ENCODE measurements at regions not wholly inside any gene's neighbourhood (a gene's known extent, or its start where the extent isn't known, plus 50 kb on each side); places are given as distances from the start of the nearest gene placed in this dataset.

GRCh38 chr5:72624641-72625236, 117.5 kb upstream of the ZNF366 start:
- FAIRE-seq = no peak
- DNase-seq (ENCODE audit: extremely low spot score, insufficient read length, low read depth) = no peak

- no peak for FAIRE-seq
- no peak for DNase-seq (ENCODE audit: extremely low spot score, insufficient read length, low read depth)
These were observed 116.7 kb upstream of the ZNF366 start for GRCh38 chr5:72623936-72624335.

- DNase-seq (ENCODE audit: extremely low spot score, insufficient read length, low read depth) (no peak), FAIRE-seq (no peak)
These were observed 116.1 kb upstream of the ZNF366 start for GRCh38 chr5:72623323-72623722.

DNA sequence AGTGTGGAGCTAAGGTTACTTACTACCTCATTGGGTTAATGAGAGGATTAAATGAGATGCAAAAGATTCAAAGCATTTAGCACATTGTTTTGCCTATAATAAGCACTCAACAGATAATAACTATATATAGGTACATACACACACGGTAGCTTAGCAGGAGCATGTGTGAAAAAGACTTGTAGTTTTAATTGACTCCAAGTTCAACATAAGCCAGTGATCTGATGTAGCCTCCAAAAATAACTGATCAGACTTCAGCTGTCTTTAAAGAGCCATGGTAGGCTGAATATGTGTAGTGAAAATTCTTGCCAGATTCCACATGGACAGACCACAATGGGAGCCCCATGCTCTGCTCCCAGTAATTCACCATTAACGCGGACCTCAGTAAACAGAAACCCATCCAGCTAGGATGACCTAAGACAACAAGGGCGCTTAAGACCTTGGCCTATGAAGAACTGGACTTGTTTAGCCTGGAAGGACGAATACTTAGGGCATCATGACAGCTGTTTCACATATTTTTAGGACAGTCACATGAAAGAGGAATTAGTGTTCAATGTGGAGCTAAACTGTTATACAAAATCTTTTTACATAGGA, 115.1 kb upstream of the ZNF366 start:
- FAIRE-seq = no peak
- no peak for DNase-seq (ENCODE audit: extremely low spot score, insufficient read length, low read depth)

DNA sequence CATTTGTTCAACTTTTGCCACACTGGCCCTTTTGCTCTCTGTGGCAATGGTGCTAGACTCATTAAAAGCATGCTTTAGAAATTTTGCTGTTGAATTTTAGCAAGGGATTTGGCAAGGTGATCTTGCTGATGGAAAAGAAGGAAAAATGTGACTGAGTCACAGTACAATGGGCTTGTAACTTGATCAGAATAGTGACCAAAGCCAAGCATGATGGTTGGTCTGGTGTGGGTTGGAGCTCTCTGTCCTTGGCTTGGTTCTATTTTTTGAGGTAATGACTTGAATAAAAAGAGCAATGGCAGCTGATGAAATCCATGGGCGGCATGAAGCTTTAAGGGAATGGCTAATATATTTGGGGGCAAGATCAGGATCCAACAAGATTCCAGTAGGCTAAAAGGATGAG, 114.4 kb upstream of the ZNF366 start:
- no peak for DNase-seq (ENCODE audit: extremely low spot score, insufficient read length, low read depth)
- no peak for FAIRE-seq

GRCh38 chr5:72619677-72620076, 112.5 kb upstream of the ZNF366 start:
- FAIRE-seq (no peak), DNase-seq (ENCODE audit: extremely low spot score, insufficient read length, low read depth) (no peak)

GRCh38 chr5:72619251-72619650, 112.0 kb upstream of the ZNF366 start:
- no peak for DNase-seq (ENCODE audit: extremely low spot score, insufficient read length, low read depth)
- FAIRE-seq = no peak

DNA sequence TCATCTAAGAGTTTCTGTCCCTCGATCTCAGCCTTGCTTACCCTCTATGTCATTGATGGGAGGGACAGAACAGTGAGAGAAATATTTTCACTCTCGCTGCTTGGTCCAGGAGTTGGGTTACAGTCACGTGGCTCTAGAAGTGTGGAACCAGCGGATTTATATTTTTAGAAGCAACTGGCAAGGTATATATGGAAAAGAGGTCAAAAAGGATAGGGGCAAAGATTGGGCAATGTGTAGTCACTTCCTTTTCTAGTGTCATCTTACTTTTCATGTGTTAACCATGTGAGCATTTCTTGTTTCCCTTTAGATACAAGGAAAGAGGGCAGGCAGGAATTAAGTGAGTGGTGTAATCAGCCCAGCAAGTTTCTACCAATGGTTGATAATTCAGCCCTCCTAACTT, 111.5 kb upstream of the ZNF366 start:
- DNase-seq (ENCODE audit: extremely low spot score, insufficient read length, low read depth) = no peak
- FAIRE-seq = no peak

GRCh38 chr5:72615061-72615460, 107.9 kb upstream of the ZNF366 start:
- DNase-seq (ENCODE audit: extremely low spot score, insufficient read length, low read depth) = no peak
- FAIRE-seq = no peak

- DNase-seq (ENCODE audit: extremely low spot score, insufficient read length, low read depth) (no peak), FAIRE-seq (no peak)
These were observed 106.3 kb upstream of the ZNF366 start for GRCh38 chr5:72613515-72613914.

- no peak for FAIRE-seq
These were observed 105.6 kb upstream of the ZNF366 start for GRCh38 chr5:72612810-72613209.

GRCh38 chr5:72611118-72611730, 104.0 kb upstream of the ZNF366 start:
- peak; percentile 69 for FAIRE-seq
- peak; percentile 9 for DNase-seq (ENCODE audit: extremely low spot score, insufficient read length, low read depth)

More at GRCh38 chr5:72612810-72613209, 105.6 kb upstream of the ZNF366 start:
- no peak for DNase-seq (ENCODE audit: extremely low spot score, insufficient read length, low read depth)

DNA sequence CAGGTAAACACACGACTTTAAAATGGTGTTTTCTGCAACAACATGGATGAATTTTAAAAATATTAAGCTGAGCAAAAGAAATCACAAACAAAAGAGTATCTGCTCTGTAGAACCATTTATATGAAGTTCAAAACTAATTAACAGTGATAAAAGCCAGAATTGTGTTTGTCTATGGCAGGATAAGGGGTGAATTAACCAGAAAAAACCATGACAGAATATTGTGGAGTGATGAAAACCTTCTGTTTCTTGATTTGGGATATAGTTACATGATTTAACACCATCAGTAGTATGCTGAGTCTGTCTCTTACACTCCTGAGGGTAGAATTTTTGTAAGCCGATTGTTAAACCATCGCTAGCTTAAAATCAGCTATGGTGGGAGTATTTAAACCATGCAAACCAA, 101.7 kb upstream of the ZNF366 start:
- FAIRE-seq (no peak), DNase-seq (ENCODE audit: extremely low spot score, insufficient read length, low read depth) (no peak)

DNA sequence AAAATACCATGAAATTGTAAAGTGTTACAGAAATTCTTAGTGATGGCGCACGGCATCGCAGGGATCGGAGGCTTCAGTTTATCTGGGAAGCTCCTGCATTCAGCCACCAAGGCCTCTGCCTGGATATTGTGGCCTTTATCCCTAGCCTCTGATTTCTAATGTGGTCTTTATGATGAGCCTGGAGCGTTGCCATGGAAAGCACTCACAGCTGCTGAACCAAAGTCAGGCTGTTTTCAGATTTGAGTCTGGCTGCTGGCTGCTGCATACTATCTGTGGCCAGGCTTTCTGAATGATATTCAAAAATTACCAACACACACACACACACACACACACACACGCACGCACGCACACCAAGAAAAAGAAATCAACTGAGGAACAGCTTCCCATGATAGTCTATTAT, 101.1 kb upstream of the ZNF366 start:
- FAIRE-seq = no peak
- no peak for DNase-seq (ENCODE audit: extremely low spot score, insufficient read length, low read depth)

DNA sequence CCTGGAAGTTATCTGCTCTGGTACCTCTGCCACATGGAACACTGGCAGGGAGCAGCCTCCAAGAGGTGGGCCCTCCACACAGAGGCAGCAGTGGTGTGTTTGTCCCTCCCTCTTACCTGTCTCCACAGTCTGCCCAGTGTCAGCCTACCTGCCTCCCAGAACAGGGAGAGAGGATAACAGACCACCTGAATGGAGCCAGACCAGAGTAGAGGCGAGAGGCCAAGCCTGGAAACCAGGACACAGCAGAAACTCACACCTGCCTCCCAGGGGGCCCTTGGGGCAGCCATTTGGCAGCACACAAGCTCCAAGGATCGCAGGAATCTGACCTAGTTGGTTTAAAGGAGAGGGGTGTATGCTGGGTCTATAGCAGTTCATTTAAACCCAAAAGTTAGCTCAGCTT, 100.2 kb upstream of the ZNF366 start:
- FAIRE-seq (no peak), DNase-seq (ENCODE audit: extremely low spot score, insufficient read length, low read depth) (no peak)

- FAIRE-seq (no peak), DNase-seq (ENCODE audit: extremely low spot score, insufficient read length, low read depth) (no peak)
These were observed 99.3 kb upstream of the ZNF366 start for GRCh38 chr5:72606525-72606924.

- no peak for DNase-seq (ENCODE audit: extremely low spot score, insufficient read length, low read depth)
- no peak for FAIRE-seq
These were observed 98.4 kb upstream of the ZNF366 start for GRCh38 chr5:72605632-72606031.

DNA sequence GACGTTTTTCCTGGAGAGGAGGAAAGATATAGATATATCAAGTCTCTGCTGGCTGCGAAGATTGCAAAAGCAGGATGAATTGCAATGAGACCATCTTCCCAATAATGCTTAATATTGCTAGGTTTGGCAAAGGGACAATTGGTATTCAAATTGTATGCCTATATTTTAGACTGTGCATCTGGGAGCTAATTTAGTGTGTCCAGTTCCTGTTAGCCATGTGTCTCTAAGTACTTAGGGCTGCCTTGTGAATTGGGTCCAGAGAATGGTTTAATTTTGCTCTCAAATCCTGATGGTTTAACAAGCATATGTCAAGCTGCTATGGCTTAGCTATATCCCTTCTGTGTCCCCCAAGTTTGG, 97.6 kb upstream of the ZNF366 start:
- DNase-seq (ENCODE audit: extremely low spot score, insufficient read length, low read depth) = no peak
- FAIRE-seq = no peak

GRCh38 chr5:72604111-72604797, 97.0 kb upstream of the ZNF366 start:
- no peak for FAIRE-seq
- no peak for DNase-seq (ENCODE audit: extremely low spot score, insufficient read length, low read depth)

DNA sequence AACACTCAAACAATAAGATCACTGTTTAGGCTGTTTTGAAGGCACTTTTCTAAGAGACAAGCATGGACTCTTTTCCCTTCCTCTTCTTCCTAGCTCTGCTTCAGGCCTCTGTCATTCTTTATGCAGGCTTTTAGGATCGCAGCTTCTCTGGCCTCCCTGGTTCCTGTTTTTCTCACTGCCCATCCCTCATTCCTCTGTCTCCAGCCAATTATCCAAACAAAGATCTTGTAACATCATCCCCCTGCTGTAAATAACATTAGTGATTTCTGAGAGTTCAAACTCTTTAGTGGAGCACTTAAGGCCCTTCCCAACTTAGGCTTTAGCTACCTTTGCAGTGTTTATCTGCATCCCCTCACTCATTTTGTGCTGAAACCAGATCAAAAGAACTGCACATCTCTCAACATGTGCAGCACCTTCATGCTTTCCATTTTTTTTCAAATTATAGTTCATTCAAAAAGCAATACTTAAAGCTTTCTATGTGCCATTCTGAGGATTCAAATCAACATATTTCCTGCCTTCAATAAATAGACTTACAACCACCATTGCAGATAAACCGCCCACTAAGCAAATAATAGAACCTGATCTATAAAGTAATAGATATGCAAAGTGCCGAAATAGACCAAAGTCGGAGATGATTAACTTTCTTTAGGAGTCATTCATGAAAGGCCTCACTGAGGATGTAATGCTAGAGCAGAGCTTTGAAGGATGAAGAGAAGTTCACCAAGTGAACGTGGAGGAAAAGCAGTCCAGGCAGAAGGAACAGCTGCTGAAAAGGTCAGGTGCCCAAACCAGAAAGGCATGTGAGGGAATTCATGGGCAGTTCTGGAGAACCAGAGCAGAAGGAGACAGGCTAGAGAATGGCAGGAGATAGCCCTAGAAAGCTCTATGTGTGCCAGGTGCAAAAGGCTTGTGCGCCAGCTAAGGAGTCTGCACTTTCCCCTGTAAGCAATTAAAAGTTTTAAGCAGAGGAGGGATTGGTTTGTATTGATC, 95.8 kb upstream of the ZNF366 start:
- FAIRE-seq (no peak), DNase-seq (ENCODE audit: extremely low spot score, insufficient read length, low read depth) (no peak)
